ENCODE measurements at regions not wholly inside any gene's neighbourhood (a gene's known extent, or its start where the extent isn't known, plus 50 kb on each side); places are given as distances from the start of the nearest gene placed in this dataset.

DNA sequence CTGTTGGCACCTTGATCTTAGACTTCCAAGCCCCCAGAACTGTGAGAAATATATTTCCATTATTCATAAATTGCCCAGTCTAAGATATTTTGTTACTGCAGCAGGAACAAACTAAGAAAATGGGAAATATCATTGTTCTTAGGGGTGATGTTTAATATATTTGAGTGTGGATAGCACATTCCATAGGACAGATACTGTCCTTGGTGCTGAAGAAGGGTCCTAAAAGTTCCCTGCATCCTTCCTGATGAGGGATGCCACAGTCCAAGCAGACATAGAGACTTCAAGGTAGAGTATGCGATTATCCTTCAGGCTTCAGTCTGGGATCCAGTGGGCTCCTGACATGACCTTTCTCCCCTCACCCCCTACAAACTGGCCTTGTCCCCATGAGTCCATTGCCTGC lies 689.0 kb downstream of the TDRD15 start:
- Histone ChIP-seq H3K4me3 (ENCODE audit: low read length in 2 of 2) (no peak overlapping the region), H3K36me3 (ENCODE audit: control insufficient read depth in 1 of 2, insufficient read depth in 2 of 2, low read length in 1 of 2) (no peaks in the 10 kb centered on the region), H3K9me3 (ENCODE audit: control insufficient read depth, low read length) (no peaks in the 10 kb centered on the region), H3K27me3 (ENCODE audit: control insufficient read depth in 1 of 2, insufficient read depth in 2 of 2, low read length in 1 of 2) (no peaks in the 10 kb centered on the region), H3K4me1 (ENCODE audit: control insufficient read depth in 1 of 2, insufficient read depth in 2 of 2, low read length in 2 of 2) (no peaks in the 10 kb centered on the region), H3K27ac (ENCODE audit: low read depth in 1 of 2, low read length in 2 of 2) (no peak overlapping the region)
- DNase-seq (no peak), ATAC-seq (ENCODE audit: low FRiP score) (no peak)
- WGBS, 2 donors = 95% methylated on average over 1 of the region's 1 CpG
- intact Hi-C loops (cut with DNase I) = no loop called here

DNA sequence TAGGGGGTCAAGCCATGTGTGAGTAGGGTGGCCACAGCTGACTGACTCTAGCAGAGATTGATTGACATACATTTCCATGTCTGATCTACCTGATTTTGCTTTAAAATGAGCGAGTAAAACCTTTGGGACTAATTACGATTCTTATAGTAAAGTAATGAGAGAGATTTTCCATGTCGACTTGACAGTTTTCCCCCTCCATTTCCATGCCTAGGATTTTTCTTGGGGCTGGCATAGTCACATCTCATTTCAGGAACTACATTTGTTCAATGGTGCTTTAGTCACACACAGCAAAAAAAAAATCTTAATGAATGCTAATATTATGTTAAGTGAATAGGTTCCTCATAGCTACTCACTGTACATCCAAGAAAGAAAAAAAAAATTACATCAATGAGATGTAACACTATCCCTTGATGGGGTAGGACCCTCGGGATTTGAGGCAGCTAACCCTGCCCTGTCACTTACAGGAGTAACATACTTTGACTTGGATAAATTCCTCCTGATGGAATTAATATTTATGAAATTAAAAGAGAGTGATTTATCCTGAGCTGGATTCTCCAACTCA lies 690.9 kb downstream of the TDRD15 start:
- ATAC-seq (ENCODE audit: low FRiP score) (no peak), DNase-seq (no peak)
- intact Hi-C loops (cut with DNase I) = no loop called here
- H3K27ac ChIP-seq (ENCODE audit: low read depth in 1 of 2, low read length in 2 of 2) = no peak overlapping the region
- no peak overlapping the region for H3K4me3 ChIP-seq (ENCODE audit: low read length in 2 of 2)
- no peaks in the 10 kb centered on the region for H3K27me3 ChIP-seq (ENCODE audit: control insufficient read depth in 1 of 2, insufficient read depth in 2 of 2, low read length in 1 of 2)
- H3K36me3 ChIP-seq (ENCODE audit: control insufficient read depth in 1 of 2, insufficient read depth in 2 of 2, low read length in 1 of 2) = no peaks in the 10 kb centered on the region
- no peaks in the 10 kb centered on the region for H3K9me3 ChIP-seq (ENCODE audit: control insufficient read depth, low read length)
- no peaks in the 10 kb centered on the region for H3K4me1 ChIP-seq (ENCODE audit: control insufficient read depth in 1 of 2, insufficient read depth in 2 of 2, low read length in 2 of 2)
- 84 to 87% methylated on average over 4 of the region's 4 CpGs for WGBS, 2 donors

DNA sequence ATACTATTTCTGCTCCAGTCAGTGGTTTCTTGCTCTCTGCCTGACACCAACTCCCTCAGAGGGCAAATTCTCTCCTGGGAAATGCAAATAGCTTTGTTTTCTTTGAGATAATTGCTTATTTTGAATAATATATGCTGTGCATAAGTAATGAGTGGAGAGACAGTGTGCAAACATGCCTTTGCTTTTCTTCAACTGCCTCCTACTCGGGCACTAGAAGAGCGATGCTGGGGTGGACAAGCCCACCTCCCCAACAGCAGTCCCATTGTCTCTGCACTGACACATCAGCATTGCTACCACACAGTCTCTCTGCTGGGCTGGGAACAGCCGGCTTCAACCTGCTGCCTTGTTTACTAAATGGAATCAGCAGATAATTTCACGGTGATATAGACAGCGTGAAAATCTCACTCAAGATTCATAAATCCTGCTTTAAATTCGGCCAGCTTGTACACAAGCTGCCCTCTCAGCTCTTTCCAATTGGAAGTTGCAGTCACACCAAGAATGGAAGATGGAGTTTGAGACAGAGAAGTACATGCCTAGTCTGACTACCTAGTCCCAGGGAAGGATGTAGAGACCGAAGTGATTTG lies 694.5 kb downstream of the TDRD15 start:
- H3K27ac ChIP-seq (ENCODE audit: low read depth in 1 of 2, low read length in 2 of 2) = no peak overlapping the region
- no peaks in the 10 kb centered on the region for H3K36me3 ChIP-seq (ENCODE audit: control insufficient read depth in 1 of 2, insufficient read depth in 2 of 2, low read length in 1 of 2)
- DNase-seq (no peak), ATAC-seq (ENCODE audit: low FRiP score) (no peak)
- H3K4me3 ChIP-seq (ENCODE audit: low read length in 2 of 2) = no peak overlapping the region
- intact Hi-C loops (cut with DNase I) = no loop called here
- H3K27me3 ChIP-seq (ENCODE audit: control insufficient read depth in 1 of 2, insufficient read depth in 2 of 2, low read length in 1 of 2) = no peaks in the 10 kb centered on the region
- WGBS, 2 donors = 85 to 87% methylated on average over 7 of the region's 7 CpGs
- peaks cover 0 to 4% of the 10 kb centered on the region in 2 donors for H3K4me1 ChIP-seq (ENCODE audit: control insufficient read depth in 1 of 2, insufficient read depth in 2 of 2, low read length in 2 of 2)
- no peaks in the 10 kb centered on the region for H3K9me3 ChIP-seq (ENCODE audit: control insufficient read depth, low read length)

DNA sequence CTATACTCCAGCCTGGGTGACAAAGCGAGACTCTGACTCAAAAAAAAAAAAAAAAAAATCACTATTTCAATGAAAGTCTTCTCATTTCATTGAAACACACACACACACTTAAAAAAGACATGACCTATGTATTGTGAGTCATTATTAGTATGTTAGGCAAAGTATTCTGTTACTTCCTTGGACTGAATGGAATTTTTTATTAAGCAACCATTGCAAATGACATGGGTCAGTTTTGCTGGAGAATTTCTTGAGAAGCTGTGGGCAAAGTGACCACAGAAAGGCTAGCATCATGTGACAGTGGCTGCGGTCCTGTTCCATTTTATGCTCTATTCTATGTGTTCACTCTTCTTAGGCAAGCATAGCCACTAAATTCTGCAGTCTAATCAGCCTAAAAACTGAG lies 695.7 kb downstream of the TDRD15 start:
- intact Hi-C loops (cut with DNase I) = no loop called here
- no peak overlapping the region for H3K27ac ChIP-seq (ENCODE audit: low read depth in 1 of 2, low read length in 2 of 2)
- H3K4me3 ChIP-seq (ENCODE audit: low read length in 2 of 2) = no peak overlapping the region
- no peaks in the 10 kb centered on the region for H3K27me3 ChIP-seq (ENCODE audit: control insufficient read depth in 1 of 2, insufficient read depth in 2 of 2, low read length in 1 of 2)
- no peaks in the 10 kb centered on the region for H3K9me3 ChIP-seq (ENCODE audit: control insufficient read depth, low read length)
- ATAC-seq (ENCODE audit: low FRiP score) = no peak
- 94% methylated on average over 2 of the region's 2 CpGs for WGBS, 2 donors
- H3K4me1 ChIP-seq (ENCODE audit: control insufficient read depth in 1 of 2, insufficient read depth in 2 of 2, low read length in 2 of 2) = peaks cover 0 to 4% of the 10 kb centered on the region in 2 donors
- no peaks in the 10 kb centered on the region for H3K36me3 ChIP-seq (ENCODE audit: control insufficient read depth in 1 of 2, insufficient read depth in 2 of 2, low read length in 1 of 2)
- no peak for DNase-seq

DNA sequence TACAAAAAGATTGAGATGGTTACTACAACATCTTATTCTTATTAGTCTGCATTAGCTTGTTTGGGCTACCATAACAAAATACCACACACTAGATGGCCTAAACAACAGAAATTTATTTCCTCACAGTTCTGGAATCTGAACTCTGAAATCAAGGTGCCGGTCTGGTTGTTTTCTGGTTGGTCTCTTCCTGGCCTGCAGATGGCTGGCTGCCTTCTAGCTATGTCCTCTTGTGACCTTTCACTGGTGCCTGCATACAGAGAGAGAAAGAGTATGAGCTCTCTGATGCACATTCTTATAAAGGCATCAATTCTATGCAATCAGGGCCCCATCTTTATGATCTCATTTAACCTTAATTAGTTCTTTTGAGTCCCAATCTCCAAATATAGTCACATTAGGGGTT lies 696.5 kb downstream of the TDRD15 start:
- no peak for DNase-seq
- H3K4me3 ChIP-seq (ENCODE audit: low read length in 2 of 2) = no peak overlapping the region
- no peak for ATAC-seq (ENCODE audit: low FRiP score)

DNA sequence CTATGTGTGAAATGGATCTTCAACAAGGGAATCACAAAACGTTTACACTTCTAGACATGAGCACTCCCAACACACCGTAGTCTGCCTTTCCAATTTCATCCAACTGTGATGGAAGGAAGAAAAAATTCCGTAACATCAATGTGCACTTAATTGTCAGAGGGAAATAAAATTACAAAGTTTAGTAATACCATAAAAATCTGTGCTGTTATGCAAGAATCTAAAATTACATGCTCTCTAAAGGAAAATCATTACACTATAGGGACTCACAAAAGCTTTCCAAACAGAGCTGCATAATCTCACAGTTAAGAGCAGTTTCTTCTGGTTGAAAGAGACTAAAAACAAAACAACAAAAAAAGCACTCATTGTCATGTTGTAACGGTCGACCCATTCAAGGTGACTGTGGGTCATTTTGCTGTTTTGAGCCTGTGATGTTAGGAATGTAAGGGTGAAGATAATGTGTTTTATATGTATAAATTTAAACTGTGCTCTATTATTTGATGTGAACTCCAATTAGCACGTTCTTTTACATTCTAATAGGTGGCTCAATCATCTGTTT lies 698.0 kb downstream of the TDRD15 start:
- Histone ChIP-seq H3K27ac (ENCODE audit: low read depth in 1 of 2, low read length in 2 of 2) (no peak overlapping the region), H3K27me3 (ENCODE audit: control insufficient read depth in 1 of 2, insufficient read depth in 2 of 2, low read length in 1 of 2) (no peaks in the 10 kb centered on the region), H3K4me1 (ENCODE audit: control insufficient read depth in 1 of 2, insufficient read depth in 2 of 2, low read length in 2 of 2) (peaks cover 0 to 4% of the 10 kb centered on the region in 2 donors), H3K4me3 (ENCODE audit: low read length in 2 of 2) (no peak overlapping the region), H3K9me3 (ENCODE audit: control insufficient read depth, low read length) (no peaks in the 10 kb centered on the region), H3K36me3 (ENCODE audit: control insufficient read depth in 1 of 2, insufficient read depth in 2 of 2, low read length in 1 of 2) (no peaks in the 10 kb centered on the region)
- intact Hi-C loops (cut with DNase I) = no loop called here
- WGBS, 2 donors = 26 to 30% methylated on average over 6 of the region's 6 CpGs
- DNase-seq (no peak), ATAC-seq (ENCODE audit: low FRiP score) (peak; percentile 52)

More for the DNA sequence above, 696.5 kb downstream of the TDRD15 start:
- Histone ChIP-seq H3K27ac (ENCODE audit: low read depth in 1 of 2, low read length in 2 of 2) (no peak overlapping the region), H3K27me3 (ENCODE audit: control insufficient read depth in 1 of 2, insufficient read depth in 2 of 2, low read length in 1 of 2) (no peaks in the 10 kb centered on the region), H3K36me3 (ENCODE audit: control insufficient read depth in 1 of 2, insufficient read depth in 2 of 2, low read length in 1 of 2) (no peaks in the 10 kb centered on the region), H3K9me3 (ENCODE audit: control insufficient read depth, low read length) (no peaks in the 10 kb centered on the region), H3K4me1 (ENCODE audit: control insufficient read depth in 1 of 2, insufficient read depth in 2 of 2, low read length in 2 of 2) (peaks cover 0 to 4% of the 10 kb centered on the region in 2 donors)
- WGBS, 2 donors = 8 to 20% methylated on average over 1 of the region's 1 CpG
- intact Hi-C loops (cut with DNase I) = no loop called here

DNA sequence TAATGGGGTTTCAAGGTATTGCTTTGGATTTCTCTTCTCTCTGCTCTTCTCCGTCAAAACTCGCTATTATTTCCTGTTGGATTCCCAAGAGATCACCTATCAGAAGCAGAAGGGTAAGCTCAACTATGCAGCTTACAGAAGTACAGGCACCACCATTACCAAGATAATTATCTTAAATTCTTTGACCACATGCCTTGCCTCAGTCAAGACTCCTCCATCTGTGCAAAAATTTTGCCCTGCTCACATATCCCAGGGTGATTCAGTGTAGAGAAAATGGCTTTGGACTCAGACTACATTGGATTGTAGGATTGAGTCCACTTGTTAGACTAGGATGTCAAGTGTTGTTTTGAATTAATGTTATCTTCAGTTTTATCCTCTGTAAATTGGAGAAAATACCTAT lies 698.7 kb downstream of the TDRD15 start:
- Histone ChIP-seq H3K9me3 (ENCODE audit: control insufficient read depth, low read length) (no peaks in the 10 kb centered on the region), H3K4me1 (ENCODE audit: control insufficient read depth in 1 of 2, insufficient read depth in 2 of 2, low read length in 2 of 2) (peaks cover 0 to 4% of the 10 kb centered on the region in 2 donors), H3K36me3 (ENCODE audit: control insufficient read depth in 1 of 2, insufficient read depth in 2 of 2, low read length in 1 of 2) (no peaks in the 10 kb centered on the region), H3K27ac (ENCODE audit: low read depth in 1 of 2, low read length in 2 of 2) (no peak overlapping the region), H3K27me3 (ENCODE audit: control insufficient read depth in 1 of 2, insufficient read depth in 2 of 2, low read length in 1 of 2) (no peaks in the 10 kb centered on the region), H3K4me3 (ENCODE audit: low read length in 2 of 2) (no peak overlapping the region)
- DNase-seq (no peak), ATAC-seq (ENCODE audit: low FRiP score) (no peak)
- intact Hi-C loops (cut with DNase I) = no loop called here
- WGBS, 2 donors = 80 to 88% methylated on average over 2 of the region's 2 CpGs

DNA sequence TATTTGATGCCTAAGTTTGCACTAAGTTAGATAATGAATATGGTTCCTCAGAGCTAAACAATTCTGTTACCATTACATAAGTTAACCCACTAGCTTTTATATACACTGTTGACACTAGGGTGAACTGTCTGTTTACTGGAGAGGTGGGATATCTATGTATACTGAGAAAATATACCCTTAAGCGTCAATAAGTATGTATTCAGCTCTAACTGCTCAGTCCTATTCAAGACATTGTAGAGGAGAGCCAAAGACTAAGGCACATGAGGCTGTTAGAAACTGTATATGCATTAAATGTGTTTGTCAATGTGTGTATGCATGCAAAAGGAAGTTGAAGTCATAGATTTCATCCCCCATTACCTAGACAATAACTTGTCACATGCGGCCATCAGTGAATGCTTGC lies 710.0 kb downstream of the TDRD15 start:
- H3K27ac ChIP-seq (ENCODE audit: low read depth in 1 of 2, low read length in 2 of 2) = no peak overlapping the region
- no peaks in the 10 kb centered on the region for H3K9me3 ChIP-seq (ENCODE audit: control insufficient read depth, low read length)
- ATAC-seq (ENCODE audit: low FRiP score) (no peak), DNase-seq (no peak)
- H3K36me3 ChIP-seq (ENCODE audit: control insufficient read depth in 1 of 2, insufficient read depth in 2 of 2, low read length in 1 of 2) = no peaks in the 10 kb centered on the region
- no peaks in the 10 kb centered on the region for H3K4me1 ChIP-seq (ENCODE audit: control insufficient read depth in 1 of 2, insufficient read depth in 2 of 2, low read length in 2 of 2)
- intact Hi-C loops (cut with DNase I) = no loop called here
- H3K27me3 ChIP-seq (ENCODE audit: control insufficient read depth in 1 of 2, insufficient read depth in 2 of 2, low read length in 1 of 2) = no peaks in the 10 kb centered on the region
- 97 to 99% methylated on average over 2 of the region's 2 CpGs for WGBS, 2 donors
- no peak overlapping the region for H3K4me3 ChIP-seq (ENCODE audit: low read length in 2 of 2)

DNA sequence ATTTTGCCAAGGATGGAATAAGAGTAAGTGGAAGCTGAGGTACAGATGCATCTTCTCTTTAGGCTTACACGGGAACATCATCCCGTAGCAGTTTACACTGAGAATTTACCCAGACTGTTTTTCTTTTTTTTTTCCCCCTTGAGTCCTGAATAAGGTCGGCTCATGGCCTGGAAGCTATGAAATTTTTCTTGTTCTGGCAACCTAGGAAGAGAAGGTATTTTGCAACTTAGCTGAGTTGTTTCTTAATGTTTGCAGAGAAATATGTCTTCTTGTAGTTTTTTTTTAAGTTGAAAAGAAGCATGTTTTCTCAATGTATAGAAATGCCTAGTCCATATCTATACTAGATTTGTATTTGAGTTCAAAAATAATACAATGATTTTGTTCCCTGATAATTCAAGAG lies 712.5 kb downstream of the TDRD15 start:
- ATAC-seq (ENCODE audit: low FRiP score) = no peak
- H3K27me3 ChIP-seq (ENCODE audit: control insufficient read depth in 1 of 2, insufficient read depth in 2 of 2, low read length in 1 of 2) = no peaks in the 10 kb centered on the region

More for the DNA sequence above, 712.5 kb downstream of the TDRD15 start:
- H3K9me3 ChIP-seq (ENCODE audit: control insufficient read depth, low read length) = no peaks in the 10 kb centered on the region
- no peak overlapping the region for H3K27ac ChIP-seq (ENCODE audit: low read depth in 1 of 2, low read length in 2 of 2)
- H3K36me3 ChIP-seq (ENCODE audit: control insufficient read depth in 1 of 2, insufficient read depth in 2 of 2, low read length in 1 of 2) = no peaks in the 10 kb centered on the region
- intact Hi-C loops (cut with DNase I) = no loop called here
- no peaks in the 10 kb centered on the region for H3K4me1 ChIP-seq (ENCODE audit: control insufficient read depth in 1 of 2, insufficient read depth in 2 of 2, low read length in 2 of 2)
- no peak overlapping the region for H3K4me3 ChIP-seq (ENCODE audit: low read length in 2 of 2)
- no peak for DNase-seq
- WGBS, 2 donors = 67 to 81% methylated on average over 3 of the region's 3 CpGs

All from aorta (tissue), 5 donors.